DND-41 (cell line): ENCODE measurements at regions not wholly inside any gene's neighbourhood (a gene's known extent, or its start where the extent isn't known, plus 50 kb on each side); places are given as distances from the start of the nearest gene placed in this dataset.

Source experiments
- CTCF ChIP-seq: IDR thresholded peaks from 2 replicates; pipeline ENCODE4 v1.5.1; 2012; ENCODE audit warnings: borderline replicate concordance, low read length, moderate library complexity, mild to moderate bottlenecking; ENCODE audit not compliant: poor library complexity, severe bottlenecking; ENCODE audit errors: extremely low read depth
- EZH2 ChIP-seq: IDR thresholded peaks from 3 replicates; pipeline ENCODE4 v1.6.1; 2012; ENCODE audit warnings: borderline replicate concordance, low read depth, mild to moderate bottlenecking, moderate library complexity, low read length, inconsistent platforms; ENCODE audit not compliant: severe bottlenecking

- no peak for TF ChIP-seq CTCF
- no peak for TF ChIP-seq EZH2
Measured at GRCh38 chr6:97469451-97469850, 186.4 kb upstream of the MMS22L start.
